NK-92 treated with Interleukin-12 subunit alpha and Interleukin-12 subunit beta, amount 100 ng/mL, for 24 hours (cell line): ENCODE measurements at regions not wholly inside any gene's neighbourhood (a gene's known extent, or its start where the extent isn't known, plus 50 kb on each side); places are given as distances from the start of the nearest gene placed in this dataset.

Experiments
- DNase-seq: peaks from one replicate; lab custom pipeline; 2025; lab: John Stamatoyannopoulos, UW

DNA sequence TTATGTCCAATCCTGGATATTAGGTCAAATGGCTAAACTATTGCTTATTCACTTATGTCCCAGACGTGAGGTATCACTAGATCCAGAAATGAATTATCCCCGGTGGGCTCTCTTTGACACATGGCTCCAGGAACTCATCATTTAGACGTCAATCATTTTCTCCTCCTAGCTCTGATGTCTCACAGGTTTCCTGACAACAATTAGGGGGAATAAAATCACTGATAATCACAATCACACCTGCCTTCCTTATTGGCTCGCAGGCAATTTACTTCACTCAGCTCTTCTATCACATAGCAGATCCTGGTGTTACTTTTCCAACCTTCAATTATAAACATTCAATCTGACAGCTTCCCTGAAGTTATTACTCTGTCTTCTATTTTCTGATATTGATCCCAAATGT is 634.0 kb upstream of the TENM4 start:
- DNase-seq: no peak

DNA sequence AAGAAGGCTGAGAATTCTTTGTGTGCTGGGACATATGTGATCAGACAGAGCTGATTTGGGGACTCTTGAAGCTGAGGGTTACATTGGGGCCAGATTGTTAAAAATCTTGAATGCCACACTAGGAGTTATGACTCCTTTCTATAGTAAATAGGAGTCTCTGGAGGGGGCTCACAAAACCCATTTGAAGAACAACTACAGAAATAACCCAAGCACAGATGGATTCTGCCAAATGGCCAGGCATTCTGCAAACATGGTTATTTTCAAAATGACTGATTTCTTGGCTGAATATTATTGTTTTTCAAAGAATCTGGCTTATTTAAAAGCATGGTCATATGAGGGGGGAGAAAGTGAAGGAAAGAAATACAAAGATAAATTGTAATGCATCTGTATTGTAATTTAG is 625.5 kb upstream of the TENM4 start:
- DNase-seq: no peak

DNA sequence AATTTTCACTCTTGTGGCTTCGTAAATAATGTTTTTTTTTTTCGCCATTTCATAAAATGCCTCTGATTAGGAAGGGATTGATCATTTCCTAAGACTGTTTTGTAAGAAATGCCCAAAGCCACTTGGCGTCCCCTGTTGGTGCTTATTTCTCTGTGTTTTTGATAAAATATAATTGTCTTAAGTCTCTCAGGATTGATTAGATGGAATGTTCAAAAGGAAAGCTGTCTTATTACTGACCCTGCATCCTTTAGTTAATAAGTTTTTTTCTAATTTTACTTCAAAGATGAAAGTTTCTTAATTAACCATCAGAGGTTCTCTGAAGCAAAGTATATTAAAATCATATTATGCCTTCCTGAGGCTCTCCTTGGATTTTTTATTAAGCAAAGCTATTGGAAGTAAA is 624.3 kb upstream of the TENM4 start:
- DNase-seq: no peak

DNA sequence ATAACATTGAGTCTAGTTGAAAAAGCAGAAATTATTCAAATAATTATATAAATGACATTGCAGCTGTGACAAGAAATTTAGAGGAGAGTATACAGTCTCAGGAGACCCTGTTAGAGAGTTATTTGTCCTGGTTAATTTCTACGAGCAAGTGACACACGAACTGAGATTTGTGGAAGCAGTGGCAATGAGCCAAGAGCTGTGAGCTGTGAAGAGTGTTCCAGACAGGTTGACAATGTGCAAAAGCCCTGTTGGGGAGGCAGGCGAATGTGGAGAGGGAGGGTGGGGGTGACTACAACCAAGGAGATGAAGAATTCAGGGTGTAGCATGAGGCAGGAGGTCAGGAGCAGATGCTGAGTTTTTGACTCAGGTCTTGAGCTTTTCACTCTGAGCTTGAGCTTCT is 620.2 kb upstream of the TENM4 start:
- DNase-seq: no peak

DNA sequence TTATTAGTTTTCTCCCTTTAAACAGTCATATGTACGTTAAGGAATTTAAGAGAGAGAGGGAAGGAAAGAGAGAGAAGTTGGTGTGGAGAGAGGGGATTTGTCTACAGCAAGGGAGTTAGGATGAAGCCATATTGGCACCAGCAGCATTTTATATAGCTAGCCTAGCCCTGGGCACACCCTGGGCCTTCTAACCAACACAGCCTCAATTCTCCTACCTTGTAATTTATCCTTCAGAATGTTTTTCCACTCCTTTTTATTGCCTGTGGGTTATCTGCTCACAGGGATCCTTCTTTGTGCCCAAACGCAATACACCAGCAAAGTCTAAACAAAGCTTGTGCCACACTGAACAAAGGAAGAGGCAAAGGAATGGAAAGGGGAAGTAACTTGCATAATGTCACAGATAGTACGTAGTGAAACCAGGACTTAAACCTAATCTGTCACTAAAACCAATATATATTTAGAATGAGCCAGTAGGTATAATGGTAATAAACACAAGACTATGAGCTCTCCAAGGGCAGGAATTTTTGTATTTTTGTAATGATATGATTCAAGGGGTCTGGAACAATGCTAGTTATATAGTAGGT is 613.8 kb upstream of the TENM4 start:
- DNase-seq: no peak

DNA sequence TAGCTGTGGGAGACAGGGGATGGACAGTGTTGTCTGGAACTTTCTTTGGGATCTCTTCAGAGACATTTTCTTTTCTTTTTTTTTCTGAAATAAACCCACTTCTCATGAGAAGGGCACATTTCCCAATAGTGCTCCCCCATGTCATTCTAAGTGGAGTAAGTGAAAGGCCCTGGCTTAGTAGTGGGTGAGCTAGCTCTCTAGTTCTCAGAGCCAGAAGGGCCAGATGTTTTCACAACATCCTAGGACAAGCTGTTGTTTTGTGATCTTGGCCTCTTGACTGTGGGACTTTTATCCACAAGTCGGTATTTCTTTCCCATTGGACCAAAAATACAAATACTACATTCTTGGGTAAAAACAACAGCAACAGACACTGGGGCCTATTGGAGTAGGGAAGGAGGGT is 607.7 kb upstream of the TENM4 start:
- no peak for DNase-seq

DNA sequence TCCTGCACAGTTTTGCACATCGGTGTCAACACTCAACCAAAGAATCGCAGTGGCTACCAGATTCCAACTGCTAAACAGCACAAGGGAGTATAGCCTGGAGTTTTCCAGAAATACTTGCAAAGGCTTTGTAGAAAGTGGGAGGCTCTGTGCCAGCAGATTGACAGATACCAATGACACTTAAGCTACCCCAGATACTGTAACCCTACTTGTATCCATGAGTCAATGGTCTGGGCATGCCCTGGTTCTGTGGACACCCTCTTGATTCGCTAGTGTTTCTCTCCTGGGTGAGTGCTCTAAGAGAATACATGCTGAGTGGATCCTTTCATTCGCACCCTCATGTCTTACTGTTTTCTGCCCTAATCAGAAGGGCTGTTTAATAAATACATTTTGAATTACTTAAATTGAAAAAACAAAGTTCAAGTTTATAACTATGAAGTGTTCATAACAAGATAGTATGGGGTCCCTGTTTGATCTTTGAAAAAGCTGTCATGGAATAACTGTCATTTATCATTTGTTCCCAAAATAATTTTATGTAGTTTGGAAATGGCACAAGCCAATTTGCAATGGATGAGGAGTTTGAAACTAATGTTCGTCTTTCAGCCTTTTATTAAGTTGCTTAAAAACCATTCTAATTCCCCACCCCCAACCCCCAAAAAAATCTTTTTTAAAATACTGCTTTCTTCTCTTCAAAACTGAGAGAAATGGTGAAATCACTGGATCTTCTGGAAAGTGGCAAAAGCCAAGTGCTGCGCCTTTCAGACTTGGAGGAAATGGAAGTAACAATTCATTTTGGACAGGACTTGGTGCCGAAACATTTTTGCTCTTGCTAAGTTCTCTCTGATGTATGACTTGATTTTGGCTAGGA is 600.5 kb upstream of the TENM4 start:
- DNase-seq: no peak

DNA sequence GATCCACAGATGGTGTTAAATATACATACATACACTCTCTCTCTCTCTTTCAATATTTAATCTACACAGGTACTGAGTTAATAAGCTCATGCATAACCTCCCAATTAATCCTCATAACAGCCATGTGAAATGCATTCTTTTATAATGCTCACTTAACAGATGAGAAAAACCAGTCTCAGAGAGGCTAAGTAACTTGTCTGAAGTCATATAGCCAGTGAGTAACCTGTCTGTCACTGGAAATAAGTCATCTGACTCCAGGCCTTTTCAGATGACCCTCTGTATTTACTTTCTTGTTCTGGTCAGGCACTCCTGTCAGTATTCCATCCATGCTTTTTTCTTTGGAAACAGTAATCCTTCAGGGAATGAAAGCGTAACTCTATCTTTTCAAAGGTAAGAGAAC is 594.0 kb upstream of the TENM4 start:
- DNase-seq: no peak

DNA sequence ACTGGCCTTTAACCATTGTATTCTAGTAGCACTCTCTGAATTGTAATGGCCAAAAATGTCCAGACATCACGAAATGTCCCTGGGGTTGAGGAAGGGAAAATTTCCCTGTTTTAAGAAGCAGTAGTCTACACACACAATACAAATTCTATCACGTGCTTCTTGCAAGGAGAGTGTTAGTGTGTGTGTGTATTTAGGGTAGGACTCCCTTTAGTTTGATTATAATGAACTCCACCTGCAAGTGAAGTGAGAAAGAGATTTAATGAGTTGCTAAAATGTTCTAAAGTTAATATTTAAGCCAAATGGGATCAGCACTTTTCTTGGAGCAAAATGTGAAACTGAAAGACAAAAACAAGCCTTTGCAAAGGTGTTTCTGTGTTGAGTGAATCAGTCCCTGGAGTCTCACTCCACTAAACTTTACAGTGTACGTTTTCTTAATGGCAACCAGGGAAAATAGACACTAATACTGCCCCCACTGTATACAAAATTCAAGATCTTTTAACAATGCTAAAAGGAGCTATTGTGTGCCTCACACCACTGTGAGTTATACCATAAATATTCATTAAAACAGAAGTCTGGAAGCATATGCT is 590.3 kb upstream of the TENM4 start:
- no peak for DNase-seq

DNA sequence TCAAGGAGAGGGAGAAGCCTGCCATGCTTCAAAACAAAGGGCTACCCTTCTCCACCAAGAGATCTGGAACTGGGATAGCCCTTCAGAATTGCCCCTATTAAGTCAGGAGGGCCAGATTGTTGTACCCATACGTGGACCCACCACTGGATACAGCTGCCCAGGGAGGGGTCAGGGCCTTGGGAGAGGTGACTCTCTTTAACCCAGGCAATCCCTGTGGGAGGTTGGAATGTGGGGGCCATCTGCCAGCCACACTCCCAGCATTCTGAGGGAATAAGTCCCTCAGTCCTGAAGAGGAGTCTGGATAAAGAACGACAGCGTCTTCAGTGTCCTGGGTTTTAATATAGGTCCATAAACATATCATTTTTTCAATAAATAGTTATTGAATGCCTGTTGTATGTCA is 588.2 kb upstream of the TENM4 start:
- no peak for DNase-seq

DNA sequence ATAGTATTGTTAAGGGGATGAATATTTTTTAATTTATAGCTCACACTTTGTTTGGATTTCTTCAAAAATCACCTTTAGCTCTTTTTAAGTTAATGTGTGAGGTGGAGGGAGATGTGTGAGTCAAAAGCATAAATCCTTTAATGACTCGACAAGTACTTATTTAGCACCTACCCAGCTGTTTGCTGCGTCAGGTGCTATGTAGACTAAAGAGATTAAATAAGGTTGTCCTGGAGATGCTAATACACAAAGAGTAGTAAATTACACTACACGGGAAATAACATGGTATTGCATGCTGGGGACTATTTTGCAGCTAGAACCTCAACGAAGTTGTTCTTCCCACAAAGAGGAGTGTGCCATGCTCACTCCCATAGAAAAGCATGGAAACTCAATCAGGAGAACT is 583.3 kb upstream of the TENM4 start:
- no peak for DNase-seq

DNA sequence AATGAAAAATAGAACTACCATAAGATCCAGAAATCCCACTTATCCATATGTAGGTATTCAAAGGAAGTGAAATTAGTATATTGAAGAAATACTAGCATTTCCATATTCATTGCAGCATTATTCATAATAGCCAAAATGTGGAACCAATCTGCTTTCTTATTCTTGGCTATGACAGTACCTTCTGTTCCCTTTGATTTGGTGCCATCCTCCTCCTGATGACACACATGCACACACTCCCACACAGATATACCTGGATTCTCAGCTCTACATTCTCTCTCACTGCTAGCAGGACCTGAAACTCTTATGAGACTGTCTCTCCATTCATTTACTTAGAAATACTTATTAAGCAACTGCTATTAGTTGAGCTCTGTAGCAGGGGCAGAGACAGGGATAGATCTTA is 582.6 kb upstream of the TENM4 start:
- DNase-seq: no peak

DNA sequence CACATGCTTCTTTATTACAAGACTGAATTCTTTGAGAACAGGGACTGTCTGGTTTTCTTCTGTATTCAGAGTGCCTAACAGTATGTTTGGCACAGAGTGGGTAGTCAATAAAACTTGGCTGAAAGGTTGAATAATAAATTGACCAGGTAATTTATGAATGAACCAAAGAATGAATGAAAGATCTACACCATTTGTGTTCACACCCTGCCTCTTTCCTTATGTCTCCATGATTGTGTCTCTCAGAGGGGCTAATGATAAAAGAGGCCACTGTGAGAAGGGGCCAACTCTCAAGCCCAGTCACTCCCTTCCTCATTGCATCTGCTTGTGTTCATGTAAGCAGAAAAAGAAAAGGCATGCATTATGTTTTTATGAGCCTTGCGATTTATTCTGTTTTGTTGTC is 569.7 kb upstream of the TENM4 start:
- no peak for DNase-seq

DNA sequence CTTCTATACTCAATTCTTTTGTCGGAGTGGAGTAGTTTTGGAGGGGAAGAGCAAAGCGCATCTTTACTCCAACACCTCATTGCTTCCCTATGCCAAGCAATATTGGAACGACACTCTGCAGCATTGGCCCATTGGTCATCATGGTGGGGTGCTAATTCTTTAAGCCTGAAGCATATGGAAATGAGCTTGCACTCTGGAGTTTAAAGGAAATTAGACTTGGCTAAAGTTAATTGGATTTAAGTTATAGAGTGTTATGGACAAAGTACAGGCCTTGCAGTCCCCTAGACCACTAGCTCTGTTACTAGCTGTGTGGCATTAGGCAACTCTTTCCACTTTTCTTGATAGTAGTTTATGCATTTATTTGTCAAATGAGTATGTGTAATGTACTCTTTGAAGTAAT is 568.3 kb upstream of the TENM4 start:
- DNase-seq: no peak

DNA sequence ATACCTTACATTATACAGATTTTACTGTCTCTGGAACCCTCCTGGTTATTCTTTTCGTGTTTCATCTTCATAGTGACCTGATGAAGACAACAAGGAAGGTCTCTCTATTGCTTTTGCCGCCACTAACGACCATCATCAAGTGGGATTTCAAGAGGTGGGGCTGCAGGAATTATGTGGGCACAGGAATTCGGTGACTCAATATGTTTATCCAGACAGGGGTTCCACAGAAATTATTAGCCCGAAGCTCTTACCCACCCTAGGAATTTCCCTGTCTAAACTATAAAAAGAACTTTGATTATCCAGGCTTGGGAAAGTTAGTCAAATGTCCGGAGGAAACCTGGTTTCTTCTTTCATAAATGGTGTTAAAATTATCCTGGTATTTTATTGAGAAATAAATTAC is 566.8 kb upstream of the TENM4 start:
- DNase-seq: no peak

DNA sequence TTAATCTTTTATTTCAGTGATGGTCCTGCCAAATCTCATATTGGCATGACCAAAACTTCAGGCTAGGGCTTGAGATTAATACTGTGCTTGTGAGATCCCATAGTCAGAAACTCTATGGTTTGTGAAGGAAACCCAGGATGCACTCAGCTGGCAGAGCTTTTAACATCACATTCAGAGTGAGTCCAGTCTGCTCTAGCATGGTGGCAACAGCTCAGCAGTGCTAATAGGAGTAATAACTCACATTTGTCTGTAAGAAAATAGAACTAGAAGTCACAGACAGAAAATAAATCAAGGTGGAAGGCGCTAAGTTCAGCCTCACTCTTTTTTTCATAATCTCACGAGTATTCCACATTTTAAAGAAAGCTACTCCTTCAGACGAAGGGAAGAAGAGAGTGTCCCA is 549.3 kb upstream of the TENM4 start:
- DNase-seq: no peak

DNA sequence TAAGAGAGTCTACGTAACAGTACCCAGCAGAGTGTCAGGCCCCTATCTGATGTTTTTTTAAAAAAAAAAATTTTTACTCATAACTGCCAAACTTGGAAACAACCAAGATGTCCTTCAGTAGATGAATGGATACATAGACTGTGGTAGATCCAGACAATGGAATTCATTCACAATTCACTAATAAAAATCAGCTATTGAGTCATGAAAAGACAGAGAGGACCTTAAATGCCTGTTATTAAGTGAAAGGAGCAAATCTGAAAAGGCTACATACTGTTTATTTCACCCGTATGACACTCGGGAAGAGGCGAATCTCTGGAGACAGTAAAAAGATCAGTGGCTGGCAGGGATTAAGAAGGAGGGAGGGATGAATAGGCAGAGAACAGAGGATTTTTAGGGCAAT is 541.4 kb upstream of the TENM4 start:
- DNase-seq: no peak

DNA sequence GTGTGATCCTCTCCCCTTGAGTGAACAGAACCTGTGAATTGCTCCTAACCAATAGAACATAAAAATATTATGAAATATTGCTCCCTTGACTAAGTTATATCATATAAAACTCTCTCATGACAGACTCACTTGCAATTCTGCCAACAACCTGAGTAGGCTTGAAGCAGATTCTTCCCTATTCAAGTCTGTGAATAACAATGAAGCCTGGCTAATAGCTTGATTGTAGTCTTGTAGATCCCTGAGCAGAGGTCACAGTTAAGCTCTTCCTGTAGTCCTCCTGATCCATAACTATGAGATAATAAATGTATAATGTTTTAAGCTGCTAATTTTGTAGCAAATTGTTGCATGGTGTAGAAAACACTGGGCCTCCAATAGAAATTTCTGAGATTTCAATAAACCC is 540.1 kb upstream of the TENM4 start:
- DNase-seq: no peak

DNA sequence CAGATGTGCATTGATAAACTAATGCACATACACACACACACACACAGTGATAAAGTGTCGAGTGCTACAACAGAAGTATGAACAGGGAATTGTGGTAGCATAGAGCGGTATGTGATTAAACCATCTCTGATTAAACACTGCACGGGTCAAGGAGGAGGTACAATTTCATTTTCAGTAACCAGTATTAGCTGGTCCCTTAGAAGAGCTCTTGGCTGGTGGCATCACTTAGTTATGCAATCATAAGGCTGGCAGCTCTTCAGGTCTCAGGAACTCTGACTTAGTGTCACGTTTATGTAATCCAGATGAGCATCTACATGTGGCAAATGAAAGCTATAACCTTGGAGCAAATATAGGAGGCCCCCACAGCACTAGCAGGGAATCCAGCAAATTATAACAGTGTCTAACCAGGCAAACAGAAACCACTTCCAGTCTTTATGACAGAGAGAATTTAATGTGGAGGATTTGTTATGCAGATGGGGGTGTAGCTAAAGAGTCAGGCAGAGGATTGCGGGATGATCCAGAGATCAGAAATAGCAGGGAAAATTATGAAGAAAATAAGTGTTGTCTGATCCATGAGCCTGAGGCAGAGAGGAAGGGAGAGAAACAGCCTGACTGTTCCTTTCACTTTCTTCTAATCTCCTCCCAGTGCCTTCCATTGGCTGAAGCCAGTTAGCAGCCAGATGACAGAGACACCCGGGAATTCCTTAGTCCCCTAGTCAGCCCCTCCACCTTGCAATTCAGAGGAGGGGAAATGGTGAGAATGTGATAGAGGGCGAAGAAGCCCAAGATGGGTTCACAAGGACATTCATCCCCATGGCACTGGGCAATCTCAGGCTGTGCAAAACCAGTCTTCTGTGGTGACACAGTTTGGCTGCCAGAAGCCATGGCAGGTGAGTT is 533.1 kb upstream of the TENM4 start:
- DNase-seq: no peak

DNA sequence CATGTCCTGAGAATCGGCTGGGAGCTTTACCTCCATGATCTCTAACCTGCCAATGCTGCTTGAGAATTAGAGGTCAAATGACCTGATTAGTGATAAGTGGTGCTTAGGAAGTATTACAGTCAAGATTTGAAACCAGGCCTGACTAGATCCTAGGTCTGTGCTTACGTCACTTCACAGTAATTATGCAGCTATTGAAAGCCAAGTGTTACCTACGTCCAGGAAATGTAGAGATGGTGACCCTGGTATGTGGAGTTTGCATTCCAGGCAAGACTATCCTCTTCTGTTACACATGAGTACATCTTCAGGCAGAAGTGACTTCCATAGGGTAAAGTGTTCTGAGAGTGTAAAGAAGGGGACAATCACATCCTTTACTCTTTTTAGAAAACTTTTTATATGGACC is 530.4 kb upstream of the TENM4 start:
- DNase-seq: no peak

DNA sequence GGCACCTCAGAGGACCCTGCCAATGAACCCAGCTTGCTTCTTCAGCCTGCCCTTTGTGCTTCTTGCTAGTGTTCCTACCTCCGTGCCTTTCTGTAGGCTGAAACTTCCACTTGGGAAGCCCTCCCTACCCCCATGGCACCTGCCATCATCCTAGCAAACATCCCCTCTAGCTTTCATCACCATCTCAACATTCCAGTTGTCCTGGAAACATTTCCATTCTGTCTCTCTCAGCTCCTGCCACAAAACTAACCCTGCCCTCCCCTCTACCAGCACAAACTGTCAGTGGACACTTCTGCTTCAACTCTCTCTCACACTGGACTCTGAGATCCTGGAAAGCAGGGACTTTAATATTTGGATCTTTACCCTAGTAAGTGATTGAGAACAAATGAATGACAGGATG is 525.8 kb upstream of the TENM4 start:
- no peak for DNase-seq

DNA sequence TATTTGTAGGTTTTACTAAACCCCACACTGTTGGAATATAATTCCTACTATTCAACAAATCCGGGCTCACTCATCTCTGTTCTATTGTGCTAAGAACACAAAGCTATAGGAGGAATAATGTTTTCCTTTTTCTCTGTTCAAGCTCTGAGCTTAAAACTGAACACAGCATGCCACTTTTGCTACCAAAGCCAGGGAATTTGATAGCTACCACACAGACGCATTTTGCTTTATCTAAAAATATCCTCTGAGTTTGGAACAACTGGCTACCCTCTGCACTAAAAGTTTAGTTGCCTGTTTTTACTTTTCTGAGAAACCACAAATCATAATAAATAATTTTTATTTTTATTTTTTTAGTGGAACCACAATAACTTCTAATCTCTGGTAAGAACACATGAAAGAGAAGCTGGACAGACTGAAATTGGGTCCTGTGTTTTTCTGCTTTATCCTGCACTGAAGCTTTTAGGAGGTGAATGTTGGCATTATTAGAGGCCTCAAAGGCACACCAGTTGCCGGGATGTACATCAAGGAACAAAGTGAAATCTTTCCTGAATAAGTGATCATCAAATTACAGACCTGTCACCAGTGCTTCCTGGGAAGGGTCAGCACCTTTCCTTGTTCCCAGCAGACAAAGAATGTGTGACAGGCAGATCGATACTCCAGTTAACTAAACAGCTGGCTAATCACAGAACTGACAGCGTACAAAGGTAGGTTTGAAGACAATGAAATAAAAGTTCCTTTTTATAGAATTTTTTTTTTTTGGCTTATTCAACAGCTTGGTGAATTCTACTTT is 523.2 kb upstream of the TENM4 start:
- DNase-seq: no peak
